ENCODE measurements at regions not wholly inside any gene's neighbourhood (a gene's known extent, or its start where the extent isn't known, plus 50 kb on each side); places are given as distances from the start of the nearest gene placed in this dataset.
"Not testable (repeated sequence)": the region's sequence is repeated elsewhere in the genome, so short reads cannot be mapped to it uniquely, and the experiment has no call there.

- DNase-seq: no peak
Measured at GRCh38 chr2:17188721-17189120, 329.5 kb downstream of the RAD51AP2 start.

GRCh38 chr2:17184512-17184911 is 333.7 kb downstream of the RAD51AP2 start:
- DNase-seq: no peak

GRCh38 chr2:17182399-17182798 is 335.8 kb downstream of the RAD51AP2 start:
- DNase-seq: no peak

DNA sequence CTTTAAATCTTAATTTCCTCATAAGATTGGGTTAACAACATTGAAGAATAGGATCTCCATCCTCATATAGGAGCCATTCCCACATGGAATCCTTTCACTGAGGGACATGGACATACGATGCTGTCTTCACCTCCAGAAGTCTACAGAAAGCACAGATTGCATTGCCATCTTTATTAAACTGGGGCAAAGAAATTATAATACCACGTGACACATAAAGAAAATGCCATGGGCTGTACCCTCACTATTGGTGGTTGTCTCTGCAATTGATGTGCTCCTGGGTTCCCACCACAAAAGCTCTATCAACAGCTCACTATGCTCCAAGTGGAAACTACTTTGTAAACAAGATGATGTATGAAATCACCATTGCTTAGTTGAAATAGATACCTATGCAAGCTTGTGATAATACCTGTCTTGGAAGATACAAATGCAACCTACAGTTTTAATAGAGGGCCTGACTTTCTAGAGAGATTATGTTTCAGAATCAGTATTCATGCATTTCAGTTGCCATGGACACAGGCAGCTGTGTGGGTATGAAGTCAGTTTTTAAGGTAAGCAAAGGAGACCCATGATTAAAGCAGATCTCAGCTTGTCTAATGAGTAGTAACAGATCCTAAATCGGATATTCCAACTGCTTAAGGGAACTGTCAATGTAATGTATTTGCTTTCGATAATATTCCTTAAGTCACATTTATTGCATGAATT is 337.0 kb downstream of the RAD51AP2 start:
- DNase-seq: no peak

- DNase-seq: no peak
Measured at GRCh38 chr2:17179145-17179808, 339.0 kb downstream of the RAD51AP2 start.

GRCh38 chr2:17177088-17177487 is 341.2 kb downstream of the RAD51AP2 start:
- no peak for DNase-seq

DNA sequence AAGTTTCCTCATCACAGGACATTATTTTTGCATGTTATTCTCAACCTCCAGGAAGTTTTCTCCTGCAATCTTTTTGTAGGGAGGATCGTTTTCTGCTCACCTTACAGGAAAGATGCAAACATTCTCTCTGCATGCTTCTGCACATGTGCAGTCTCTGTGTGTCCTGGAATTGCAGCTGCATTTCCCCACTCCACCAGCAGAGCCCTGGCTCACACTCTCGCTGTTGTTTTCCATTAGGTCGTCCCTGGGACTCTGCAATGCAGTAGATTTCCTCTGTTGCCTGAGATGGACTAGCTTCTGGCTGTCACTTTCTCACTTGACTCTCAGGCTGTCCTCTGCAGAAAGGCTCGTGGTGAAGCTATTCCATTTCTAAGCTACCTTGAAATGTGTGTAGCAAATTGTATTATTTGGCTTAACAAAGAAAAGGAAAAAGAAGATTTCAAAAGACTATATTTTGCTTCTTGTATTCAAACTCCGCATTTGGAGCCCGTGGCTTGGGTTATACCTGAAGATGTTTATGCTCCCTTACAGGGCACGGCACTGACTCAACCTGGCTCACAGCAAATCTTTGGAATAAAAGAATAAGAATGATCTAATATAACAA is 346.7 kb downstream of the RAD51AP2 start:
- DNase-seq: no peak

DNA sequence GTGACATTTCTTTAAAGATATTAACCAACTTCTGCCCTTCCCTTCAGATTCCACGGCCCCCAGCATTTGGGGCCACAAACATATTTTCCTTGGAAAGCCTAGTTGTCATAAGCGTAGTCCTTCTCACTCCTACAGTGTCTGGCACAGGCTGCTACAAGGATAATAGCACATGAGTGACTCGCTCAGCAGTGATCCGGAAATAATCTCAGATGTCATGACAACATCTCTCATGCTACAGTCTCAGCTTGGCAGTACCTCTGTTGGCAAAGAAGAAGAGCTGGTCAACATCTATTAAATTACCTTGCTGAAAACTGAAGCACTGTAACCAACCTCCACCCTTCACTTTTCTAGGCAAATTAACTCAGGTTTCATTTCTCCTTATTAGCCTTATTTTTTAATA is 351.7 kb downstream of the RAD51AP2 start:
- DNase-seq: no peak

- no peak for DNase-seq
Measured at GRCh38 chr2:17164550-17164949, 353.7 kb downstream of the RAD51AP2 start.

DNA sequence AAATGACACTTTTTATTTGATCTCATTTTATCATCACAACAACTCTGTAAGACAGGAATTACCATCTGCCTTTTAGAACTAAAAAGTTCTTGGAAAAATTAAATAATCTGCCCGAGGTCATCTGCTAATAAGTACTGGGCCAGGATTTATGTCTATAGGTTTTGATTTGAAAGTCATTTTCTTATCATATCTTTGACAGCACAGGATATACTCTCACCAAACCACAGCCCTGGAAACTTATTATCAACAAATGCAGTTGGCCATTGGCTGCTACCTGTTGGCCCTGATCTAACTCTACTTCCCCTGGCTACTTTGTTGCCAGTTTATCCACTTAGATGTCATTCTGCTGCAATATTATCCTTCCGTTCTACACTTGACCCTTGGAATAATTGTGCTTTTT is 354.6 kb downstream of the RAD51AP2 start:
- no peak for DNase-seq

DNA sequence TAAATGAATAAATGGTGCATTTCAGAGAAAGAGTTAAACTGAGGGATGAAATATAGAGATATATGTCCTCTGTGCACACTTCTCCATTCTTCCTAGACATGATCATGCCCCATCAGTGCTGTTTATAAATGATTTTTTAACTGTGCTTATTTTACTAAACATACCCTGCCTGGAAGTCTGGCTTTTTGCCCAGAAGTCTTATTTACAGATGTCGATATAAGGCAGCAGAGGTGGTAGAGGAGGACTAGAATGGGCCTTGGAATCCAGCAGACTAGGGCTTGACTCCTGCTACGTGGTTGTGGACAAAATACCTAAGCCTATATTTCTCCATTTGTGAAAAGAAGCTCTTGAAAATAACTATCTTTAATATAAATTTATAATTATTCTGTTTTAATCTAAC is 355.5 kb downstream of the RAD51AP2 start:
- DNase-seq: no peak

GRCh38 chr2:17160594-17160993 is 357.6 kb downstream of the RAD51AP2 start:
- no peak for DNase-seq

DNA sequence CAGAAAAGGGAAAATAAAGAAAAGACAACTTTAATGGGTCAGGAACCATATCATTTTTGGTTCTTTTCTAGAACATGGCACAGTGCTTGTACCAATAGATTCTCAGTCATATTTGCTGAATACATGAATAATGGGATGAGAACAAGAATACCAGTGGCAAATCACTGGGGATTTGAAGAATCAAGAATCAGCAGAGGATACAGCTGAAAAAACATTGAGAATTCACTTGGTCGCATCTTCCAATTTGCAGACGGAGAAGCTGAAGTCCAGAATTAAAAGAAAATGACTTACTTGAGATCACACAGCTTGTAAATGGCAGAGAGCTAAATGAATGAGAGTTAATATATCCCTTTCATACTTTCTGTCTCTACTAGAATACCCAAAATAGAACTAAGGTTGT is 362.2 kb downstream of the RAD51AP2 start:
- DNase-seq: no peak

GRCh38 chr2:17149945-17150344 is 368.3 kb downstream of the RAD51AP2 start:
- no peak for DNase-seq

GRCh38 chr2:17148407-17149145 is 369.7 kb downstream of the RAD51AP2 start:
- DNase-seq: no peak

DNA sequence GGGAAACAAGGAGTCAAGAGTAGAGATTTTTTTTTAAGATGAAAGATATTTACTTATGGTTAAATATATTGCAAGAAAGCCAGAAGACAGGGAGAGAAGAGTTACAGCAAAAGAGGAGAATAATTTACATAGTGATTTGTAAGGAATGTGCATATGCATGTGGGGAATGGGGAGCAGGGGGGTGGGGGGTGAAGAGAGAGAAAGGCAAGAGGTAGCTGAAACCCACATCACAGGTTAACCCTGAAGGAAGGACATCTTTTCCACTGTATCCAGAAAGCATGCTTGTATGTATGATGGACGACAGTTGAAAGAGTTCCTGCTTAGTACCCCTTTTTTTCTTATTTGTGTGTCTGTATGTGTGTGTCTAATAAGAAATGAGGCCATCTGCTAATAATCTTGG is 371.9 kb downstream of the RAD51AP2 start:
- DNase-seq: no peak

- no peak for DNase-seq
Measured at GRCh38 chr2:17136877-17137276, 381.4 kb downstream of the RAD51AP2 start.

GRCh38 chr2:17136231-17136630 is 382.0 kb downstream of the RAD51AP2 start:
- DNase-seq: no peak

GRCh38 chr2:17135619-17136018 is 382.6 kb downstream of the RAD51AP2 start:
- DNase-seq: no peak

- no peak for DNase-seq
Measured at GRCh38 chr2:17133052-17133671, 385.1 kb downstream of the RAD51AP2 start.

DNA sequence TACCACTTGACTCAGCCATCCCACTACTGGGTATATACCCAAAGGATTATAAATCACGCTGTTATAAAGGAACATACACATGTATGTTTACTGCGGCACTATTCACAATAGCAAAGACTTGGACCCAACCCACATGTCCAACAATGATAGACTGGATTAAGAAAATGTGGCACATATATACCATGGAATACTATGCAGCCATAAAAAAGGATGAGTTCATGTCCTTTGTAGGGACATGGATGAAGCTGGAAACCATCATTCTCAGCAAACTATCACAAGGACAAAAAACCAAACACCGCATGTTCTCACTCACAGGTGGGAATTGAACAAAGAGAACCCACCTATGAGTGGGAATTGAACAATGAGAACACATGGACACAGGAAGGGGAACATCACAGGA is 387.6 kb downstream of the RAD51AP2 start:
- not testable (repeated sequence) for DNase-seq

DNA sequence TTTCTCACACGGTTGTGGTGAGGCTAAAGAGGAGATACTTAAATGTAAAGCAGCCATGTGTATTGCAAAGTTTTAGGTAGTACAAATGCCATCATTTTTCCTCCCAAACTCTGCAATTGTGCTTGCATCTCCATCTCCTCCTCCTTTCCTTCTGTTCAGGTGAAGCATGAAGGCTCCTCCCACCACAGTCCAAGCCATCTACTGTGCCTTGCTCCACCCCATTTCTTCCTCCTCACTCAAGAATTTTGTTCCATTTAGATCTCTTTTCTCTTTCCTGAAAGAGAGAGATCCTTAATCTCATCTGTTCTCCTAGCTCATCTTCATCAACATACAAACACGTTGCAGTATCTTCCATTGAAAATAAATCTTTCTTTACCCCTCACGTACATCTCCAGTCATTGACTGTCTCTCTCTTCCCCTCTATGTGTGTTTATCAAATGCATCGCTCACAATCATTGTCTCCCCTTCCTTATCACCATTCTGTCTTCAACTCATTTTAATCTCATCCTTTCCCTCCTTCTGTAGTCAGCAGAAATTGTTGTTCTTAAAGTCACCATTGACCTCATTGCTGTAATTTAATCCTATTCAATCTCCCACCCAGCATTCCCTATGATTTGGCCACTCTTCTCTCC is 392.1 kb downstream of the RAD51AP2 start:
- no peak for DNase-seq

Measured in dermis blood vessel endothelial cell (primary cell).